ENCODE measurements at regions not wholly inside any gene's neighbourhood (a gene's known extent, or its start where the extent isn't known, plus 50 kb on each side); places are given as distances from the start of the nearest gene placed in this dataset.

GRCh38 chr12:77349689-77350370 is 284.5 kb upstream of the E2F7 start:
- Histone ChIP-seq H3K27ac (ENCODE audit: low read depth, low read length) (no peak overlapping the region), H3K27me3 (ENCODE audit: control insufficient read depth, insufficient read depth, low read length, poor library complexity, severe bottlenecking) (peaks cover 3% of the 10 kb centered on the region), H3K9me3 (ENCODE audit: control insufficient read depth, low read length) (no peaks in the 10 kb centered on the region), H3K4me1 (ENCODE audit: control insufficient read depth, insufficient read depth, low read length) (no peaks in the 10 kb centered on the region), H3K9ac (ENCODE audit: extremely low read depth, low read length, poor library complexity, severe bottlenecking) (no peak overlapping the region), H3K36me3 (ENCODE audit: control insufficient read depth, insufficient read depth, low read length) (no peaks in the 10 kb centered on the region), H3K4me3 (ENCODE audit: low read length) (no peak overlapping the region)
- DNase-seq = no peak
- TF ChIP-seq CTCF (conservative IDR thresholded peaks at IDR 0.05) = no peak
- no peaks in the 10 kb centered on the region for H3K4me1 Mint-ChIP-seq
- no peak overlapping the region for H3K27ac Mint-ChIP-seq
- H3K4me3 Mint-ChIP-seq = no peak overlapping the region
- no peaks in the 10 kb centered on the region for H3K9me3 Mint-ChIP-seq
- no peaks in the 10 kb centered on the region for H3K27me3 Mint-ChIP-seq (ENCODE audit: insufficient read depth)
- no peaks in the 10 kb centered on the region for H3K36me3 Mint-ChIP-seq (ENCODE audit: low read depth)
- WGBS, 2 experiments (ENCODE audit: insufficient coverage in 1 of 2, insufficient read length in 1 of 2) = 88 to 90% methylated on average over 4 to 7 of the region's 7 CpGs

GRCh38 chr12:77347017-77347416 is 281.6 kb upstream of the E2F7 start:
- Mint-ChIP-seq H3K9me3 (no peaks in the 10 kb centered on the region), H3K27ac (no peak overlapping the region), H3K4me3 (no peak overlapping the region), H3K4me1 (no peaks in the 10 kb centered on the region), H3K36me3 (ENCODE audit: low read depth) (no peaks in the 10 kb centered on the region), H3K27me3 (ENCODE audit: insufficient read depth) (no peaks in the 10 kb centered on the region)
- no peaks in the 10 kb centered on the region for H3K4me1 ChIP-seq (ENCODE audit: control insufficient read depth, insufficient read depth, low read length)
- no peak for TF ChIP-seq CTCF (conservative IDR thresholded peaks at IDR 0.05)
- no peak overlapping the region for H3K4me3 ChIP-seq (ENCODE audit: low read length)
- DNase-seq = no peak
- no peak overlapping the region for H3K27ac ChIP-seq (ENCODE audit: low read depth, low read length)
- no peaks in the 10 kb centered on the region for H3K27me3 ChIP-seq (ENCODE audit: control insufficient read depth, insufficient read depth, low read length, poor library complexity, severe bottlenecking)
- no peaks in the 10 kb centered on the region for H3K36me3 ChIP-seq (ENCODE audit: control insufficient read depth, insufficient read depth, low read length)
- WGBS, 2 experiments (ENCODE audit: insufficient coverage in 1 of 2, insufficient read length in 1 of 2) = 73 to 80% methylated on average over 1 to 2 of the region's 2 CpGs
- H3K9ac ChIP-seq (ENCODE audit: extremely low read depth, low read length, poor library complexity, severe bottlenecking) = no peak overlapping the region
- no peaks in the 10 kb centered on the region for H3K9me3 ChIP-seq (ENCODE audit: control insufficient read depth, low read length)

GRCh38 chr12:77345336-77345735 is 280.0 kb upstream of the E2F7 start:
- H3K4me1 Mint-ChIP-seq = no peaks in the 10 kb centered on the region
- DNase-seq = no peak

More at GRCh38 chr12:77345336-77345735, 280.0 kb upstream of the E2F7 start:
- H3K36me3 ChIP-seq (ENCODE audit: control insufficient read depth, insufficient read depth, low read length) = no peaks in the 10 kb centered on the region
- Mint-ChIP-seq H3K4me3 (no peak overlapping the region), H3K27ac (no peak overlapping the region), H3K27me3 (ENCODE audit: insufficient read depth) (no peaks in the 10 kb centered on the region), H3K36me3 (ENCODE audit: low read depth) (no peaks in the 10 kb centered on the region), H3K9me3 (no peaks in the 10 kb centered on the region)
- 87% methylated on average over 1 of the region's 1 CpG; no CpG with 5 or more reads in 1 of the 2 experiments for WGBS, 2 experiments (ENCODE audit: insufficient coverage in 1 of 2, insufficient read length in 1 of 2)
- H3K4me1 ChIP-seq (ENCODE audit: control insufficient read depth, insufficient read depth, low read length) = no peaks in the 10 kb centered on the region
- H3K9me3 ChIP-seq (ENCODE audit: control insufficient read depth, low read length) = no peaks in the 10 kb centered on the region
- H3K9ac ChIP-seq (ENCODE audit: extremely low read depth, low read length, poor library complexity, severe bottlenecking) = no peak overlapping the region
- no peak for TF ChIP-seq CTCF (conservative IDR thresholded peaks at IDR 0.05)
- no peak overlapping the region for H3K27ac ChIP-seq (ENCODE audit: low read depth, low read length)
- no peak overlapping the region for H3K4me3 ChIP-seq (ENCODE audit: low read length)
- H3K27me3 ChIP-seq (ENCODE audit: control insufficient read depth, insufficient read depth, low read length, poor library complexity, severe bottlenecking) = no peaks in the 10 kb centered on the region
